Epithelial cell of esophagus (primary cell): ENCODE measurements at regions not wholly inside any gene's neighbourhood (a gene's known extent, or its start where the extent isn't known, plus 50 kb on each side); places are given as distances from the start of the nearest gene placed in this dataset.

ENCODE experiments used
- DNase-seq: peaks from one replicate; pipeline ENCODE4 v3.0.0; 2010; ENCODE audit warnings: low read depth
- H3K4me3 ChIP-seq: 2 replicates; pipeline ENCODE4 v1.5.1; 2011; ENCODE audit warnings: mild to moderate bottlenecking, low read length, control low read depth
- TF ChIP-seq, protein P1 (sequence below): IDR thresholded peaks from 2 replicates; pipeline ENCODE4 v1.5.1; 2011; ENCODE audit warnings: low read depth, mild to moderate bottlenecking, low read length, control low read depth, inconsistent platforms; ENCODE audit not compliant: insufficient read depth; ENCODE audit errors: missing control alignments

DNA sequence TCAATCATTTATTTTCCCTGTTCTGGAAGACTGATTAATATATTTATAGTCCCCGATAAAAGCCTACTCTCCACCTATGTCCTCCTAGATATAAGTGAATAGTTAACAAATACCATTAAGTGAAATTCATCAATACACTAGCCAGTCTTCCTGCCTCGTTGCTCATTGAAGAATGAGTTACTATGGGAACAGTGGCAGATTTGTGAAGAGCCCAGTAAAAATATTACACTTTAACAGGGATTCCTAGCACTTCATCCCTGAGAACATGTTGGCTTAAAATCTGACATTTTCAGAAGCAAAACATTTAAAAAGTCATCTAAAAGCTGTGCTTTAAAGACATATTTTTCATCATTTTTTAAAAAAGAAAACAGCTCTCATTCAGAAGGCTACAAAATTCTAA, 848.7 kb upstream of the NXPH2 start:
- H3K4me3 ChIP-seq: no peak overlapping the region
- no peak for DNase-seq
- TF ChIP-seq, protein P1, sequence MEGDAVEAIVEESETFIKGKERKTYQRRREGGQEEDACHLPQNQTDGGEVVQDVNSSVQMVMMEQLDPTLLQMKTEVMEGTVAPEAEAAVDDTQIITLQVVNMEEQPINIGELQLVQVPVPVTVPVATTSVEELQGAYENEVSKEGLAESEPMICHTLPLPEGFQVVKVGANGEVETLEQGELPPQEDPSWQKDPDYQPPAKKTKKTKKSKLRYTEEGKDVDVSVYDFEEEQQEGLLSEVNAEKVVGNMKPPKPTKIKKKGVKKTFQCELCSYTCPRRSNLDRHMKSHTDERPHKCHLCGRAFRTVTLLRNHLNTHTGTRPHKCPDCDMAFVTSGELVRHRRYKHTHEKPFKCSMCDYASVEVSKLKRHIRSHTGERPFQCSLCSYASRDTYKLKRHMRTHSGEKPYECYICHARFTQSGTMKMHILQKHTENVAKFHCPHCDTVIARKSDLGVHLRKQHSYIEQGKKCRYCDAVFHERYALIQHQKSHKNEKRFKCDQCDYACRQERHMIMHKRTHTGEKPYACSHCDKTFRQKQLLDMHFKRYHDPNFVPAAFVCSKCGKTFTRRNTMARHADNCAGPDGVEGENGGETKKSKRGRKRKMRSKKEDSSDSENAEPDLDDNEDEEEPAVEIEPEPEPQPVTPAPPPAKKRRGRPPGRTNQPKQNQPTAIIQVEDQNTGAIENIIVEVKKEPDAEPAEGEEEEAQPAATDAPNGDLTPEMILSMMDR: no peak

DNA sequence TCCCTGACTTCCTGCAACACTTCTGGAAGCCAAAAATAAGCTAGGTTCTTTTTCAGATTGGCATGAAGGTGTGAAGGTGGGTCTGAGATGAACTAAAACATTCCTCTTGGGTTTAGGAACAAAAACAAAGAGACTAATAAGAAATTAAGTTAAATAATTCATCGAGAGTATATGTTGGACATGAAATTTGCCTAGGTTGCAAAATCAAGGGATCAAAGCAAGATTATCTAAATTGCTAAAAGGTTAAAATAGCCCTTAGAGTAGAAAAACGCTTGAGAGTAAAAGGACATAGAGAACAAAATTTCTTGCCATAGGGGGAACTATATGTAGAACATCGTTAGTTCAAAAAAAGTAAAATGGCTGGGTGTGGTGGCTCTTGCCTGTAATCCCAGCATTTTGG, 845.9 kb upstream of the NXPH2 start:
- H3K4me3 ChIP-seq: no peak overlapping the region
- no peak for DNase-seq
- TF ChIP-seq, protein P1: no peak

DNA sequence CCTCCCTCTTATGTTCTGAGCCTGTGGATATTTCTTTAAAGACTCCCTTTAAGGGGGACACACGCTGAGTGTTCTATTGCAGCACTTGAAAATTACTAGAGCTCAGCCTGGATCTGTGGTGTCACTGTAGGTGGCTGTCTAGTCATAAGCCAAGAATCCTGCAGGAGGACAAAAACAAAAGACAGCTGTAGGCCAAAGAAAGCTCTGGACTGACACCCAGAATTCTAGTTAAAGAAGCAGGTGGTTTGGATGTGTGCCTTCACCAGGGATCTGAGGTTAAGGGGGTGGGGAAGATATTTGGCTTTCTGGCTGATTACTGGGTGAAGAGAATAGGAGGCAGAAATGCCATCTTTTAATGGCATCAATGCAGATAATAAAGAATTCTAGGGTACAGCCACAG, 842.5 kb upstream of the NXPH2 start:
- TF ChIP-seq, protein P1: no peak
- H3K4me3 ChIP-seq: no peak overlapping the region
- no peak for DNase-seq

DNA sequence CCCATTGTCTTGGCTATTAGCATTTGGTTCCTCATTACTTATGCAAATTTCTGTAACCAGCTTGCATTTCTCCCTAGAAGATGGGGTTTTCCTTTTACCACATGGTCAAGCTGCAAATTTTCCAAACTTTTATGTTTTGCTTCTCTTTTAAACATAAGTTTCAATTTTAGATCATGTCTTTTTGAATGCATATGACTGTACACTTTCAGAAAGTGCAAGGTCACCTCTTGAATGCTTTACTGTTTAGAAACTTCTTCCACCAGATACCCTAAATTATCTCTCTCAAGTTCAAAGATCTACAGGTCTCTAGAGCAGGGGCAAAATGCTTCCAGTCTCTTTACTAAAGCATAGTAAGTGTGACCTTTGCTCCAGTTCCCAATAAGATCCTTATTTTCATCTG, 837.6 kb upstream of the NXPH2 start:
- no peak overlapping the region for H3K4me3 ChIP-seq
- DNase-seq: no peak
- TF ChIP-seq, protein P1: no peak

DNA sequence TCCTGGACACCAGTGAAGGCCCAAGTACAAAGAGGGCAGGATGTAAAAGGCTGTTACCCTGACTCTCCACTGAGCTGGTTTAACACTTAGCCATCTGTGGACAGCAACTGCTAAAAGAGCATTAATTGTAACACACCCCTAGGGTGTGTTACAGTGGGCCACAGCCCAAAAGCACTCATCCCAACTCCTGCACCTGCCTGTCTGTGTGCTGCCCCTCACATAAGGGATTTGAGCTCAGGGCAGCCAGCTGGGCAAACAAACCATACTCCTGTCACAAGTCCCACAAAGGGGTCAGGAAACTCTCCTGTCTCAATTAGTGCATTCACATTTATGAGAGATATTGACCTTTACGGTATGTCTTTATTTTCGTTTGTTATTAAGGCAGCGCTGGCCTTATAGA, 833.1 kb upstream of the NXPH2 start:
- no peak overlapping the region for H3K4me3 ChIP-seq
- DNase-seq: no peak
- TF ChIP-seq, protein P1: no peak

DNA sequence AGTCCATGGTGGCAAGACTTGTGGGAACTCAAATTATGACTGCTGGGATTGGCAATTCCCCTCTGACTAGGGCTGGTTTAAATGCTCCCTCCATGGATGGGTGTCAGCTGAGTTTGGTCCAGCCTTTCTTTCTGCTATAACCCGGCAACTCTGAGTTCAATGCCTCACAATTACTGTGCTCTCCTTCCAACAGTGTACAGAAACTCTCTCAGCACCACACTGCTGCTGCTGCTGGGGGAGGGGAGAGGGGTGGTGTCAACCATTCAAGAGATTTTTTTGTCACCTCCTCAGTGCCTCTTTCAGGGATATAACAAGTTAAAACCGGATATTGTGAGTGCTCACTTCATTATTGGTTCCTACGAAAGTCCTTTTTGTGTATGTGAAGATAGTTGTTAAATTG, 830.3 kb upstream of the NXPH2 start:
- H3K4me3 ChIP-seq: no peak overlapping the region
- TF ChIP-seq, protein P1: no peak
- no peak for DNase-seq

DNA sequence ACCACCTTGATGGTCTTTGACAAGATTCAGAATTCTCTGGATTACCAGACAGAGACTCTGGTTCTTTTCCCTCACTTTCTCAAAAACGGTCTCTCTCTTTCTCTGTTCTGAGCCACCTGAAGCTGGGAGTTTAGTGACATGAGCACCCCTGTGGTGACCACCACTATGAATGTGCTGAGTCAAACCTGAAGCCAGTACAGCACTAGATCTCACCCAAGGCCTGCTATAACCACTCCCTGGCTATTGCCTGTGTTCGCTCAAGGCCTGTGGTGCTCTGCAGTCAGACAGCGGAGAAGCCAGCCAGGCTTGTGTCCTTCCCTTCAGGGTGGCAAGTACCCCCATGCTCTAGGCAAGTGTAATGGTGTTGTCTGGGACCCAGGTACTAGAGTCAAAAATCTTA, 828.9 kb upstream of the NXPH2 start:
- H3K4me3 ChIP-seq: no peak overlapping the region
- TF ChIP-seq, protein P1: no peak
- no peak for DNase-seq
